Muscle layer of duodenum (tissue), 2 donors: ENCODE measurements at regions not wholly inside any gene's neighbourhood (a gene's known extent, or its start where the extent isn't known, plus 50 kb on each side); places are given as distances from the start of the nearest gene placed in this dataset.

Experiments used
- H3K27ac ChIP-seq: one replicate; pipeline ENCODE4 v1.7.0; 2013; ENCODE audit warnings: mild to moderate bottlenecking, low read length
- H3K27me3 ChIP-seq: one replicate; pipeline ENCODE4 v1.7.0; 2013; ENCODE audit warnings: low read depth, mild to moderate bottlenecking, control low read depth, low read length
- H3K36me3 ChIP-seq, 2 donors: one replicate each; pipeline ENCODE4 v1.7.0; 2013; ENCODE audit warnings: low read length in 2 of 2, control low read depth in 1 of 2, mild to moderate bottlenecking in 1 of 2; ENCODE audit not compliant: insufficient read depth in 2 of 2, control insufficient read depth in 1 of 2
- H3K4me1 ChIP-seq, 2 donors: one replicate each; pipeline ENCODE4 v1.7.0; 2013; ENCODE audit warnings: low read length in 2 of 2, mild to moderate bottlenecking in 2 of 2, control low read depth in 1 of 2, moderate library complexity in 1 of 2; ENCODE audit not compliant: insufficient read depth in 2 of 2, control insufficient read depth in 1 of 2
- H3K4me3 ChIP-seq, 2 donors: one replicate each; pipeline ENCODE4 v1.7.0; 2013; ENCODE audit warnings: low read length in 2 of 2, low read depth in 1 of 2, mild to moderate bottlenecking in 1 of 2
- H3K9me3 ChIP-seq, 2 donors: one replicate each; pipeline ENCODE4 v1.7.0; 2013; ENCODE audit warnings: low read length in 2 of 2, control low read depth in 1 of 2, mild to moderate bottlenecking in 1 of 2; ENCODE audit not compliant: control insufficient read depth in 1 of 2
- donor health status: healthy.

- H3K4me3 ChIP-seq, result no peak overlapping the region
- H3K27me3 ChIP-seq, result no peaks in the 10 kb centered on the region
- peak overlapping the region; percentile 61 for H3K27ac ChIP-seq
- peaks cover 0 to 19% of the 10 kb centered on the region in 2 donors for H3K4me1 ChIP-seq
- no peaks in the 10 kb centered on the region for H3K36me3 ChIP-seq
- no peaks in the 10 kb centered on the region for H3K9me3 ChIP-seq
Measured at GRCh38 chr7:17546189-17546588, 247.7 kb downstream of the AHR start.

- Histone ChIP-seq H3K4me3 (no peak overlapping the region), H3K36me3 (no peaks in the 10 kb centered on the region), H3K27ac (peak overlapping the region; percentile 61), H3K4me1 (peaks cover 0 to 19% of the 10 kb centered on the region in 2 donors), H3K27me3 (no peaks in the 10 kb centered on the region), H3K9me3 (no peaks in the 10 kb centered on the region)
Measured at GRCh38 chr7:17546592-17546991, 248.1 kb downstream of the AHR start.

DNA sequence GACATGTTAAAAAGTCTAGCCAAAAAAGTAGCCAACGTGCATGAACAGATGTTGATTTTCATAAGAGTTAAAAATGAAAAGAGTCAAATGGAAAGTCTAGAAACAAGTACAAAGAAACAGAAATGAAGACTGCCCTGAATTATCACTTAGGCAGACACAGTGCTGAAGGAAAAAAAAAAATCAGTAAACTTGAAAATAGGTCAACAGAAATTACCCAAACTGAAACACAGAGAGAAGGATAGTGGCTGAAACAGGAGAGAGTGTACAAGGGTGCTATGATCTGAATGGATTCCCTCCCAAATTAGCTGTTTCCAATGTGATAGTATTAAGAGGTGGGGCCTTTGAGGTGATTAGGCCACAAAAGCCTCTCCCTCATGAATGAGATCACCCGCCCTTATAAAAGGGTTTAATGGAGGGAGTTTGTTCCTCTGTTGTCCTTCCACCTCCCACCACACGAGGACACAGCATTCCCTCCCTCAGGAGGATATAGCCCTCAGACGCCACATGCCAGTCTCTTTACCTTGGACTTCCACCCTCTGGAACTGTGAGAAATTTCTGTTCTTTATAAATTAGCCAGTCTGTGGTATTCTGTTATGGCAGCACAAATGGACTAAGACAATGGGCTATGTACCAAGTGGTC lies 249.7 kb downstream of the AHR start:
- H3K4me3 ChIP-seq, result no peak overlapping the region
- no peaks in the 10 kb centered on the region for H3K36me3 ChIP-seq
- H3K27me3 ChIP-seq, result no peaks in the 10 kb centered on the region
- H3K4me1 ChIP-seq, result peaks cover 0 to 19% of the 10 kb centered on the region in 2 donors
- no peaks in the 10 kb centered on the region for H3K9me3 ChIP-seq
- peak overlapping the region; percentile 34 for H3K27ac ChIP-seq

- H3K9me3 ChIP-seq, result no peaks in the 10 kb centered on the region
- no peak overlapping the region for H3K27ac ChIP-seq
- H3K27me3 ChIP-seq, result no peaks in the 10 kb centered on the region
- no peak overlapping the region for H3K4me3 ChIP-seq
- H3K4me1 ChIP-seq, result peaks cover 0 to 19% of the 10 kb centered on the region in 2 donors
- H3K36me3 ChIP-seq, result no peaks in the 10 kb centered on the region
Measured at GRCh38 chr7:17549406-17549805, 251.0 kb downstream of the AHR start.

DNA sequence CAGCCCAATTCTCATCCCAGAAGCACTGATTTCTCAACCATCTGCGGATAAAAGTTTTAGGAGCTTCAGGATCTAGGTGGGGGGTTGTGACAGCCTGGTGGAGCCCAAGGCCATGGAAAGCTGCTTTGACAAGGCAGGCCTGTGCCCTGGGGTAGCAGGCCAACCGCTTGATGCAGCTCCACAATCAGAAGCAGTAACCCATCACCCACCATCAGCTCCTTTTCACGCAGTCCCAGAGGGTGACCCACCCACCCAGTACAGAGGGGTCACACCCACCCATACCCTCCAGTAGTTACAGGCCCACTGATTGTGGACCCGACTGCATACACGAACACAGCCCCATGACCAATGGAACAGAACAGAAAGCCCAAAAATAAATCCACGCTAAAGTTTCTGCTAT lies 253.9 kb downstream of the AHR start:
- H3K27ac ChIP-seq, result no peak overlapping the region
- H3K4me1 ChIP-seq, result peaks cover 3 to 6% of the 10 kb centered on the region in 2 donors
- H3K9me3 ChIP-seq, result no peaks in the 10 kb centered on the region
- no peak overlapping the region for H3K4me3 ChIP-seq
- no peaks in the 10 kb centered on the region for H3K27me3 ChIP-seq
- no peaks in the 10 kb centered on the region for H3K36me3 ChIP-seq

- Histone ChIP-seq H3K27ac (no peak overlapping the region), H3K4me3 (no peak overlapping the region), H3K27me3 (no peaks in the 10 kb centered on the region), H3K9me3 (no peaks in the 10 kb centered on the region), H3K36me3 (no peaks in the 10 kb centered on the region), H3K4me1 (peaks cover 7 to 10% of the 10 kb centered on the region in 2 donors)
Measured at GRCh38 chr7:17552952-17553351, 254.5 kb downstream of the AHR start.

- Histone ChIP-seq H3K4me1 (peaks cover 10 to 11% of the 10 kb centered on the region in 2 donors), H3K36me3 (no peaks in the 10 kb centered on the region), H3K4me3 (no peak overlapping the region), H3K27me3 (no peaks in the 10 kb centered on the region), H3K9me3 (no peaks in the 10 kb centered on the region), H3K27ac (no peak overlapping the region)
Measured at GRCh38 chr7:17554341-17555015, 256.0 kb downstream of the AHR start.

GRCh38 chr7:17556247-17556956 lies 257.9 kb downstream of the AHR start:
- H3K27me3 ChIP-seq, result no peaks in the 10 kb centered on the region
- H3K27ac ChIP-seq, result no peak overlapping the region

DNA sequence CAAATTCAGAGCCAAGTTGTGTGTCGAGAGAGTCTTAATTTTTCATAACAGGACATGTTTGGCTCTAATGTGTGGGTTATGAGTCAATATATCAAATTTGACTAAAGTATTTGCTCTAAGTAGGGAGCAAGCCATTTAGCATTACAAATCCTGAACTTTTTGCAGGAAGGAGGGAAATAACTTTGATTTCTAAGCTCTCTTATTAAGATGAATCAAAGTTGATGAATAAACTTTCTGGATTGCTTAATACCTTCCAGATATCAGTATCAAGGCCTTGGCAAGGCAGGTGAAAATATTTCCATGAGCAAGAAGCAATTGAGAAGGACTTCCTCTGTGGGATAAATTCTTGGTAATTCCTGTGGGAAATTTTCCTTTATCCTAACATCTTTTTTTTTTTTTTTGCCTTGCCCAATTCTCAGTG lies 258.8 kb downstream of the AHR start:
- Histone ChIP-seq H3K27ac (no peak overlapping the region), H3K4me3 (no peak overlapping the region), H3K27me3 (no peaks in the 10 kb centered on the region), H3K9me3 (no peaks in the 10 kb centered on the region), H3K36me3 (no peaks in the 10 kb centered on the region), H3K4me1 (peaks cover 10 to 11% of the 10 kb centered on the region in 2 donors)

More at GRCh38 chr7:17556247-17556956, 257.9 kb downstream of the AHR start:
- Histone ChIP-seq H3K9me3 (no peaks in the 10 kb centered on the region), H3K4me3 (no peak overlapping the region), H3K36me3 (no peaks in the 10 kb centered on the region), H3K4me1 (peaks cover 10 to 11% of the 10 kb centered on the region in 2 donors)

- H3K9me3 ChIP-seq, result no peaks in the 10 kb centered on the region
- no peak overlapping the region for H3K4me3 ChIP-seq
- no peaks in the 10 kb centered on the region for H3K36me3 ChIP-seq
- H3K27ac ChIP-seq, result peak overlapping the region; percentile 30
- H3K4me1 ChIP-seq, result peaks cover 10 to 11% of the 10 kb centered on the region in 2 donors
- H3K27me3 ChIP-seq, result no peaks in the 10 kb centered on the region
Measured at GRCh38 chr7:17558135-17558534, 259.7 kb downstream of the AHR start.

- Histone ChIP-seq H3K27ac (peak overlapping the region; percentile 30), H3K4me1 (peaks cover 10 to 11% of the 10 kb centered on the region in 2 donors), H3K4me3 (no peak overlapping the region), H3K27me3 (no peaks in the 10 kb centered on the region), H3K9me3 (no peaks in the 10 kb centered on the region), H3K36me3 (no peaks in the 10 kb centered on the region)
Measured at GRCh38 chr7:17558558-17559332, 260.3 kb downstream of the AHR start.
